Pons (tissue), 1 donor: ENCODE measurements at regions not wholly inside any gene's neighbourhood (a gene's known extent, or its start where the extent isn't known, plus 50 kb on each side); places are given as distances from the start of the nearest gene placed in this dataset.
"Not testable (repeated sequence)": the region's sequence is repeated elsewhere in the genome, so short reads cannot be mapped to it uniquely, and the experiment has no call there.

Experiments
- DNase-seq: peaks from one replicate; pipeline ENCODE4 v3.0.0-alpha.2; 2016; ENCODE audit warnings: low spot score

GRCh38 chr2:13201924-13202323 lies 485.2 kb downstream of the TRIB2 start:
- no peak for DNase-seq

GRCh38 chr2:13212115-13212514 lies 495.4 kb downstream of the TRIB2 start:
- no peak for DNase-seq

- no peak for DNase-seq
Observed at GRCh38 chr2:13218205-13218604, 501.5 kb downstream of the TRIB2 start.

- DNase-seq: no peak
Observed at GRCh38 chr2:13227578-13227977, 510.8 kb downstream of the TRIB2 start.

GRCh38 chr2:13230221-13230620 lies 513.5 kb downstream of the TRIB2 start:
- no peak for DNase-seq

GRCh38 chr2:13240061-13240460 lies 523.3 kb downstream of the TRIB2 start:
- no peak for DNase-seq

GRCh38 chr2:13240789-13241487 lies 524.2 kb downstream of the TRIB2 start:
- DNase-seq: no peak

- DNase-seq: no peak
Observed at GRCh38 chr2:13252615-13253014, 535.9 kb downstream of the TRIB2 start.

- no peak for DNase-seq
Observed at GRCh38 chr2:13255485-13255884, 538.7 kb downstream of the TRIB2 start.

- no peak for DNase-seq
Observed at GRCh38 chr2:13260402-13260801, 543.7 kb downstream of the TRIB2 start.

- DNase-seq: no peak
Observed at GRCh38 chr2:13266166-13266565, 549.4 kb downstream of the TRIB2 start.

- DNase-seq: no peak
Observed at GRCh38 chr2:13284688-13285087, 568.0 kb downstream of the TRIB2 start.

- no peak for DNase-seq
Observed at GRCh38 chr2:13289310-13289709, 572.6 kb downstream of the TRIB2 start.

GRCh38 chr2:13308478-13308805 lies 591.7 kb downstream of the TRIB2 start:
- not testable (repeated sequence) for DNase-seq

- no peak for DNase-seq
Observed at GRCh38 chr2:13308989-13309388, 592.3 kb downstream of the TRIB2 start.

- no peak for DNase-seq
Observed at GRCh38 chr2:13332060-13332459, 615.3 kb downstream of the TRIB2 start.

GRCh38 chr2:13334071-13334470 lies 617.3 kb downstream of the TRIB2 start:
- peak; percentile 32 for DNase-seq

GRCh38 chr2:13334545-13334944 lies 617.8 kb downstream of the TRIB2 start:
- DNase-seq: no peak

GRCh38 chr2:13335862-13336535 lies 619.3 kb downstream of the TRIB2 start:
- DNase-seq: no peak

GRCh38 chr2:13351068-13351467 lies 634.3 kb downstream of the TRIB2 start:
- no peak for DNase-seq

GRCh38 chr2:13353083-13353482 lies 636.3 kb downstream of the TRIB2 start:
- no peak for DNase-seq

GRCh38 chr2:13354031-13354430 lies 637.3 kb downstream of the TRIB2 start:
- no peak for DNase-seq

- not testable (repeated sequence) for DNase-seq
Observed at GRCh38 chr2:13381928-13382327, 665.2 kb downstream of the TRIB2 start.

- not testable (repeated sequence) for DNase-seq
Observed at GRCh38 chr2:13389172-13389571, 672.4 kb downstream of the TRIB2 start.
